Transverse colon (tissue), 1 donor: ENCODE measurements at regions not wholly inside any gene's neighbourhood (a gene's known extent, or its start where the extent isn't known, plus 50 kb on each side); places are given as distances from the start of the nearest gene placed in this dataset.

ENCODE experiments used
- EP300 ChIP-seq: sonication (generic); formaldehyde crosslinking; IDR thresholded peaks from one replicate; pipeline ENCODE4 v1.6.1; 2017; ENCODE audit warnings: antibody characterized with exemption, low read depth
- POLR2A ChIP-seq: fragments of 450-650 bp; IDR thresholded peaks from one replicate; pipeline ENCODE4 v1.6.1; 2016; ENCODE audit warnings: antibody characterized with exemption, mild to moderate bottlenecking, moderate library complexity

DNA sequence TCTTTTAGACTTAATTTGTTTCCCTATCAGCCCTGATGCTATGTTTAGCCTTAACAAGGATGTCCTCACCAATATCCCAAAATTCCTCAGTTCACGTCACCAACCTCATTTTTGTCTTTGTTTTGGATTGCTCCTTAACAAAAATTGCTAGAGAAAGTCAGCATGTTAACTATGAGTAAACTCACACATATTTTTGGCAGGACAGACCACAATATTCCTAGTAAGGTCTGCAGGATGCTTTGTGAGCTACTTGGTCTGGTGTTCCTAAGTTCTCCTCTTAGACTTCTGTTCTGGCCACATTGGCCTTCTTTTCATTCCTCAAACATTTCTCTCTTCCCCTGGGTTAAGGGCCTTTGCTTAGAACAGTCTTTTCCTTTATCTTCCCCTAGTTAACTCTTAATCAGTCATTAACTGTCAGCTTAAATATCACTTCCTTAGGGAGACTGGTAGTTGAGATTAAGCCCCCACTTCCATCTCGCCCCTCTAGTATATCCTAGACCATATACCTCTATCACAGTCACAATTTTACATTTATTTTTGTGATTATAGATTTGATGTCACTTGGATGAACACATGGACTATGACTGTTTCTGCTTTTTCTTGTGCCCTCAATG is 116.2 kb downstream of the ADCYAP1 start:
- TF ChIP-seq EP300, result no peak
- TF ChIP-seq POLR2A, result no peak
